Skin of body (tissue), 1 donor: ENCODE measurements at regions not wholly inside any gene's neighbourhood (a gene's known extent, or its start where the extent isn't known, plus 50 kb on each side); places are given as distances from the start of the nearest gene placed in this dataset.
"Not testable (repeated sequence)": the region's sequence is repeated elsewhere in the genome, so short reads cannot be mapped to it uniquely, and the experiment has no call there.

Source experiments
- DNase-seq: peaks from one replicate; lab custom pipeline; 2025; lab: John Stamatoyannopoulos, UW

GRCh38 chr5:2110934-2111462, 228.3 kb upstream of the IRX4 start:
- no peak for DNase-seq

- DNase-seq = no peak
These were observed 227.6 kb upstream of the IRX4 start for GRCh38 chr5:2110137-2110933.

DNA sequence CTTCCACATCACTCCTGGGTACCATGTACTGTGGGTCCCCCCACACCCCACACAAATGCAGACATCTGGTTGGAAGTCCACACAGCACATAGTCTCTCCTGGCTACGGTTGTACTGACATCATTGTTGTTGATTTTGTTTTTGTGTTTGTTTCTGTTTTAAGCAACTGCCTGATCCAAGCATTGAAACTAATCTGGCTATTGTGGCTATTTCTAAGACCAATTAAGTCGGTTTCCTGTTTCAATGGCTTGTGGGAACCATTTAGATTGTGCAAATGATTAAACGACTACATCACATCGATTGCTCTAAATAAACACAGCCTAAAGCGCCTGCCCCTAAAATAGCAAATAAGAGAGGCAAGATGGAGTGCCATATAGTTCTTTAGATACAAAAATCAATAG, 226.8 kb upstream of the IRX4 start:
- no peak for DNase-seq

- DNase-seq = no peak
These were observed 224.0 kb upstream of the IRX4 start for GRCh38 chr5:2106721-2107120.

DNA sequence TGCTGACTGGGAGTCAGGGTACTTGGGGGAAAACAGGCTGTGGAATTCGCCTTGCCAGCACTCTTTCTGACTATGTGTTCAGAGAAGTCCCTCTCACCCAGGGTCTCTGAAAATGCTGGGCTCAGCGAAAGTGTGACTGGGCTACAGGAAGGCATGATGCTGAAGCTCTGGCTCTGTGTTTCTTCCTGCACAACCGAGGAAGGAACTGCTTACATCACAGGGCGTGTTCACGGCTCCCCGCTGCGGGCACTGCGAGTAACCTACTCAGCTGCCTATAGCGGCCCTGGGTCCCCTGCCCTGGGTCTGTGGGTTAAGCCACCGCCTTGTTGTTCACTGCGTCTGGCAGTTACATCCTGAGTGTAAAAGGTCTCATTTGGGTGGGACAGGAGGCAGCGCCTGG, 222.4 kb upstream of the IRX4 start:
- no peak for DNase-seq

GRCh38 chr5:2103940-2104339, 221.2 kb upstream of the IRX4 start:
- no peak for DNase-seq

- DNase-seq = no peak
These were observed 220.4 kb upstream of the IRX4 start for GRCh38 chr5:2102819-2103776.

DNA sequence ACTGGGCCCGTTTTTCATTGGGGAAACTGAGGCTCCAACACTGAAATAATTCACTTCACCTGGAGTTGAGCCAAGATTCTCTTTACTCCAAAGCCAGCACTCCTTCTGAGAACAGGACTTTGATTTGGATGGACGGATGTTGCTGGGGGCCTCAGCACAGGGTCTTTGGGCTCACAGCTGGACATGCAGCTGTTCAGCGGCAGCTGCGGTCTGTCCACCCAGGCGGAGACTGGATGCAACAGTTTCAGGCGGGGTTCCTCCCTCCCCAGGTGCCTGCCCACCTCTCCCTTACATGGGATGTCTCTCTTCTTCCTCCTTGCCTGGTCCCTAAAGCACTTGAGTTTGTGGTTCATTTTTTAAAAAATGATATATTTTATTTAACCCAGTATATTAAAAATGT, 219.0 kb upstream of the IRX4 start:
- no peak for DNase-seq

DNA sequence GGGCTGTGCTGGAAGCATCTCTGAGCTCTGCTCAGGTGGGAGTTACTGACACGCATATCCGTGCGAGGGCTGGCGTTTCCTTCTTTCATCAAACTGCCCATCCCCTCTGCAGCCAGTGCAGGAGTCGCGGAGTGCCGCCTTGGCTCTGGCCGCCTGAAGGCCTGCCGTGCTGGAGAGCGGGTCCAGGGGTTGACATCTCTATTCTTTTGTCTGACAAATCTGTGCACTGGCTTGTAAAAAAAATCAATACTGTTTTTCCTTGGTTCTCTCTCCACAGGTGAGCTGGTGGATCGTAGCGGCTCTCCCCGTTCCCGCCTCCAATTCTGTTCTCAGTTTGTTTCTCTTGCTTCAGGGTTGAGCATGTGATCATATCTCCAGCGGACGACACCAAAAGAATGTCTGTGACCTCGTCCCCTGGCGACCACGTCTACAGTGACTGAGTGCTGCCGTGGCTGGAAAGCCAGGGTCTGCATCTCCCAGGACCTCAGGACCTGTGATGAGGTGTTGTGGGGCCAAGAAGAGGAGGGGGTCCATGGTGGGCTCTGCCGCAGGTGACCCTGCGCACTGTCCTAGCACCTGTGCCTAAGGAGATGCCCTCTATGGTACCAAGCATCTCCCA, 214.3 kb upstream of the IRX4 start:
- DNase-seq = no peak

- no peak for DNase-seq
These were observed 212.3 kb upstream of the IRX4 start for GRCh38 chr5:2095011-2095410.

GRCh38 chr5:2094616-2094995, 211.9 kb upstream of the IRX4 start:
- no peak for DNase-seq

- DNase-seq = no peak
These were observed 211.3 kb upstream of the IRX4 start for GRCh38 chr5:2093859-2094615.

DNA sequence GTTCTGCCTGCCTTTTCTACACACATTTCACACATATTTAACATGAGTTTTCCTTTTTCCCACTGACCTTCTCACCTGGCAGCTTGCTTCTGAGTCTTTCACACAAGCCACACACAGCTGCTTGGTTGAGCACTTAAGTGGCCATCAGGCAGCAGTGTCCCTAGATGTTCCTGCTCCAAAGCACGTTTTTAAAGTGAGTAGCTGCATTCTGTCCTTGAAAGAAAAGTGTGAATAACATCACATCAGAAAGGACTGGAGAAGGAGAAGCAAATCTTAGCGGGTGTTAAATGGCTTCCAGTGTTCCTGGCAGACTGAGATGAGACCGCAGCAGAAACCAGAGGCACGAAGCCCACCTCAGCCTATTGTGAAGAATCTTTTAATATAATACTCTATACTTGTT, 209.2 kb upstream of the IRX4 start:
- DNase-seq = no peak

DNA sequence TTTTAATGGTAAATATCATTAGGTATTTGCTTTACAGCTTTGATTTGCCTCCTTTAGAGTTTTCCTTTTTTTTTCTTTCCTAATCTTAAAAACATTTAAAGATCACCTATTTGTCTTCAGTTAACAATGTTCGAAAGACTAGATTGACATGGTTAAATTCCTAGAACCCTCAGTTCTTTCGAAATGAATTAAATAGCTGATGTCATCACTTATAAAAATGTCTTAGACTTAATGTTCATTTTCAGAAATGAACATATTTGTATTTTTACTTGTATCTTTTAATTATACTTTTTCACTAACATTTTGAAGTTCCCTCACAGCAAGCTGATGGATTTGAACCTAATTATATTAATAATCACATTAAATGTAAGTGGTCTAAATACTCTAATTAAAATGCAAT, 205.3 kb upstream of the IRX4 start:
- DNase-seq = no peak

DNA sequence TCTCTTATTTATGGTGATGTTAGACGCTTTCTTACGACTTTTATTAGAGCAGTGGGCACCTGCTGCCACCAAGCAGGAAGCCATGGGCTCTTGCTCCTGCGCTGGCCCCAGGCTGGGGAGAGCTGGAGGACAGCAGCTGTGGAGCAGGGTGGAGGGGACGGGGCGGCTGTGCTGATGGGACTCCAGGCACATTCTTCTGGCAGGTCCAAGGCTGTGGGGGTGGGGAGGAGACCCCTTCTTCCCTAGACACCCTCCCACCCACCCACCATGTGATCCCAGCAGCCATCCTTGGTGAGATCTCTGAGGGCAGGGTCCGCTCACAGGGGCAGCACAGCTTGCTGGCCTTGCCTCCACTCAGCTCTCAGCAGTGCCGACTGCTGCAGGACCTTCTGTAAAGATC, 192.6 kb upstream of the IRX4 start:
- no peak for DNase-seq

- no peak for DNase-seq
These were observed 188.8 kb upstream of the IRX4 start for GRCh38 chr5:2071562-2071961.

- not testable (repeated sequence) for DNase-seq
These were observed 188.1 kb upstream of the IRX4 start for GRCh38 chr5:2070787-2071186.

DNA sequence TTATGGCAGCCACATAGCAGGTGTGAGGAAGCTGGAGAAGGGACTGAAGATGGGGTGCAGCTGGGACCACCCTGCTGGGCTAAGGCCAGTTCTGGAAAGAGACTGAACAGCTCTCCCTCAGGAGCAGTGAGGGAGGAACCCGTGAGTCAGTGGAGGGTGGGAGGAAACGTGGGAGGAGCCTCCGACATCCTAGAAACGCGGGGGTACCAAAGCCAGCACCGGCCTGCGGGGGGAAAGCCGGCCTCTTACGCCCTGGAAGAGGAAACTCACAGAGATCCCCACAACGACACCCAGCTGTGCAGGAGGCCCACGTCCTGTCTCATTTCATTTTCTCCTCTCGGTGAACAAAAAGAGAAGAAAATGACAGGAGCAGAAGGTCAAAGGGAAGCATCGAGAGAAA, 185.8 kb upstream of the IRX4 start:
- no peak for DNase-seq

GRCh38 chr5:2066373-2066772, 183.6 kb upstream of the IRX4 start:
- no peak for DNase-seq

- not testable (repeated sequence) for DNase-seq
These were observed 180.7 kb upstream of the IRX4 start for GRCh38 chr5:2063380-2063779.

- DNase-seq = no peak
These were observed 170.0 kb upstream of the IRX4 start for GRCh38 chr5:2052687-2053086.
